CD4-positive, alpha-beta T cell treated with Interleukin-6 for 4 hours (primary cell): ENCODE measurements at regions not wholly inside any gene's neighbourhood (a gene's known extent, or its start where the extent isn't known, plus 50 kb on each side); places are given as distances from the start of the nearest gene placed in this dataset.
A peak's percentile ranks its signal among the peaks of the same experiment; 100 is the strongest.
"Not testable (repeated sequence)": the region's sequence is repeated elsewhere in the genome, so short reads cannot be mapped to it uniquely, and the experiment has no call there.

Source experiments
- DNase-seq: peaks from one replicate; pipeline ENCODE4 v3.0.0-alpha.2; 2020; ENCODE audit warnings: mixed read lengths

DNA sequence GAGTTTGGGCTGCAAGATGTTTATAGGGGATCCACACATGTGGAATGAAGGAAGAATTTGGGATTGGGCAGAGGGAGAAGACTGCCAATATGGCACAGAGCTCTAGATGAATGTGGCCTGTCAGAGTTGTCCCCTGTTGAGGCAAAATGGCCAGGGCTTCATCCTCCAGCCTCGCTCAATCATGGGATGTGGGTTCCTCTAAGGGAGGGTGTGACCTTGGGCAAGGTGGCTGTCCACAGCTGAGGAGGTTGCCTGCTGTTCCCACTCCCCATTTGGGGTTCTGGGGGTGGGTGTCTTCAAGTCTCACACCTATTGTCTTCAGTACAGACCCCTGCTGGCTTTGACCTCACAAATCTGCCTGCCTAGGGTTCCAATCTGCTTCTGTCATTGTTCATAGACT lies 121.6 kb upstream of the FAM204A start:
- DNase-seq: no peak

DNA sequence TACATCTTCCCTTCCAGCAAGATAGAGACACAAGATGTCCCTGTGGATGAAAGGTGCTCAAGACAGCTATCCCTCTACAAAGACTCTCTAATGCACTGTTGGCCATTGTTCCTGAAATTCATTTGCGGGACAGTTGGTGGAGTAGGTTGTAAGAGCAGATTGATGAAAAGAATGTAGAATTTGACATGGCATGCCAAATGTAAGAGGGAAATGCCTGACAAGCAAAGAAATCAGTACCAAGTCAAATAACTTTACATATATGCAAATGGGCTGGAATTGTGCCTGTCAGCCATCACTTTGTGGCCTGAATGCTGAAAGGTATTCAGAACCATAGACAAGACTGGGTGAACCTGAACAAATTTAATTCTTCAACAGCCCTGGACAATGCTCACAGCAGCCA lies 120.3 kb upstream of the FAM204A start:
- DNase-seq: no peak

- peak; percentile 51 for DNase-seq
These were observed 117.6 kb upstream of the FAM204A start for GRCh38 chr10:118459642-118460193.

- DNase-seq: no peak
These were observed 117.0 kb upstream of the FAM204A start for GRCh38 chr10:118458957-118459641.

DNA sequence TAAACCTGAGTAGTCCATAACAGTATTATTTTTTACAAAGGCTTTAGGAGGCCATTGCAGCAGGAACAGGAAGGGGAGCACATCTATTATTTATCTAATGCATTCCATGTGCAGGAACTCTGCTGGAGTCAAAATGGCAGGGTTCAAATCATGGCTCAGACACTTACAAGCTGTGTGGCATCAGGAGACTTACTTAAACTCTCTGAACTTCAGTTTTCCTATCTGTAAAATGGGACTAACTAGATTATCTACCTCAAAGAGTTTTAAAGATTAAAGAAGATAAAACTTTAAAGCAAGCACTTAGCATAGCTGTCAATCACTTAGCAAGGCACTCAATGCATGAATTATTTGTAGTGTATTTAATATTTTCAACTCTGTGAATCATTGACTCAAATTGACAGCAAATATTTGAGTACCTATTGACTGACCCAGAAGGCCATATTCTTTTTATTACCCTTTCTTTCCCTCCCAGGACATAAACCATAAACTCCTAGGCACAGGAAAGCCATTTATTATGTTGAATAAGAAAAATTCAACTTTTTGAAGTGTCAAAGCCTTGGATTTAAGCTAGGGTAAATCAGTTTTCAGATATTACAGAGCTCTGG lies 115.8 kb upstream of the FAM204A start:
- no peak for DNase-seq

DNA sequence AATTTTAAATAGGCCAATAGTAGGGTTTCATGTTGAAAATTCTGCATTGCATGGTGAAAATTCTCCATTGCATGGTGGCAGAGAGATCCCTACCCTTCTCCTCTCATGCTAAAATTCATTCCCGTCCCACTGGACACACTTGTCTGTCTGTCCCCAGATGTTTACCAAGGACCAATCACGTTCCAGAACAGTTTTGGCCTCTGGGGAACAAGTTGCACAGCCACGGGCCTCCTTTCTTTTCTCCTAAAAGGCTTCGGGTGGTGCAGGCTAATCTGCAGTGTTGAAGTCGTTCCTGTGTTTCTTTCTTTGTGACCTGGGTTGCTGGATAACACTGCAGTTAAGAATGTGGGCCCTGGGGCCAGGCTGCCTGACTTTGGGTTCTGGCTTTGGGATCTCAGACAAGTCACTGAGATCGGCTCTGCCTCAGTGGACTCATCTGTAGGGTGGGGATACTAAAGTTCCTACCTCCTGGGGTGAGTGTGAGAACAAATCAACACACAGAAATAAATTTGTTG lies 113.1 kb upstream of the FAM204A start:
- no peak for DNase-seq

DNA sequence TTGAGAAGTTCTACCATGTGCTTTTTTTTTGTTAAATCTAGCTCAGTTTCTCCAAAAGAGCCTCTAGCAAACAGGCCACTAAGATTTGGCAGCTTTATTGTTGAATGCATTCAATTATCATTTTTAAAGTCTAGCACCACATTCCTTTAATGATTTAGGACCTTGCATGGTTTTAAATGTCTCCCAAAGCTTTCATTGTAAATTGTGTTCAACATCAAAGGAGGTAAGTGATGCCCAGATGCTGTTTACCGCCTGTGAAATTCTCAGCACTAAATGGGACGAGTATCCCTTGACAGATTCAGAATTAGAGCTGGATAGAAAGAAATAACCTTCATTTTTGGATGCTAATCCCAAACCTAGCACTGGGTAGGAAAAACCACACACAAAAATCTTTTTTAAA lies 112.1 kb upstream of the FAM204A start:
- no peak for DNase-seq

- no peak for DNase-seq
These were observed 110.0 kb upstream of the FAM204A start for GRCh38 chr10:118452098-118452497.

- no peak for DNase-seq
These were observed 107.4 kb upstream of the FAM204A start for GRCh38 chr10:118449521-118449920.

DNA sequence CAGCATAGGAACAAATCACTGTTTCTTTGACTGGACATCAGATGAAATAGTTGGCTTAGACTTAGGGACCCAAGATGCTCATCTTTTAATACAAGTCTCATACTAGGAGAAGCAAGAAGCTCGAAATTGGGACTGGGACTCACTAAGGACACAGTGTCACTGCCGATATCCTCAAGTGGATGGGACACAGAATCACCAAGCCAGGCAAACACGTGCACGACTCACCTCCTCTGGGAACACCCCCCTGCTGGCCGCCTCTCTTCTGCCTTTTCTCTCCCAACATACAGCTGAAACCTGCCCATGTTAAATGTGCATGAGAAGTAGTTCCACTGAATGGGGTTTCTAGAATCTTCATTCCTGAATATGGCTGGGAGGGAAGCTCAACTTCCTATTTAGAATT lies 106.6 kb upstream of the FAM204A start:
- DNase-seq: no peak

DNA sequence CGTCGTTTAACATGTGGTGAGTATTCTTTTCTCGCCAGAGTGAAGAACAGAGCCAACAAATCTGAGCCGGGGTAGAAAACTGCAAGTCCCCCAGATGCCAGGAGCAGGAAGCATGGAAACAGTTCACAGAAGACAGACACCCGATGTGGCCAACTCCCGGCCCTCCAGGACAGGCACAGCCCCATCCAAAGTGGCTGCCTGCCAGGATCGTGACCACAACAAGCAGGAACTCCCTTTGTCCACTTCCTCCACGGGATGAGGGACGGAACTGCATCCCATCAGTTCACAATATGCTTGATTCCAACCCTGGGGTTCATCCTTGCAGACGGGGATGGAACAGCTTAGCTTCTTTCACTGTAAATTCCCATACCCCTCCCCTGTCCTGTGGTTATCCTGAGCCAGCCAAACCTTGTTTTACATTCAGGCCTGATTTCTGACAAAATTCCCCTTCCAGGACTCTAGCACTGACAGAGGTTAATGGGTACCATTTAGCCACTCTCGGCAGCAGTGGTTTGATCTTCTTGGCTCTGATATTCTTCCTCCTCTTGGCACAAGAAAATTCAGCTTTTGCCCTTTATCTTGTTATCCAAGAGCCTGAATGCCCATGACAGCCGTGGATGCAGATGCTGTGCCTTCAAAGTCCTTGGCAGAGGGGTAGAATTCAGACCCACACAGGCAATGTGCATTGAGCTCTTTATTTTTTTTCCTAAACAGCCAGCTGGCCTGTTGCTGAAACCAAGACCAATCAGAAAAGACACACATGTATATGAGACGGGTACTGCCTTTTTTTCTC lies 105.5 kb upstream of the FAM204A start:
- no peak for DNase-seq

DNA sequence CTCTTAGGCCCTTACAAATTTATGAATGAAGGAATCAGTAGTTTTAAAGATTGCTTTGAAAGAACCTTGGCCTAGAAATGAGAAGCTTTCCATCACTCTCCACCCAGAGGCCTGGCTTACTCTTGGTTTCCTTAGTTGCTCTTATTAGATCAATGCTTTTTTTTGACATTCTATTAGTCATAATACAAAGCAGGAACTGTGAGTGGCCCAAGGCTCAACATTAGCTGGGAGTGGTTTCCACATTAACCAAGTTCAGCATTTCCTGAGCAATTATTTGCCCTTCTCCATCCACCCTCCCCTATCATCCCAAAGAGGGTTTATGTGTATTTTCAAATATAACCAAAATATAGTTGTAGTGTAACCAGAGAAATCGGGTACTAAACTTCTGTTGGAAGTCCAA lies 103.4 kb upstream of the FAM204A start:
- no peak for DNase-seq

GRCh38 chr10:118444069-118444468 lies 101.9 kb upstream of the FAM204A start:
- DNase-seq: no peak

- no peak for DNase-seq
These were observed 99.9 kb upstream of the FAM204A start for GRCh38 chr10:118442032-118442431.

GRCh38 chr10:118439824-118440223 lies 97.7 kb upstream of the FAM204A start:
- DNase-seq: no peak

- DNase-seq: no peak
These were observed 94.6 kb upstream of the FAM204A start for GRCh38 chr10:118436742-118437141.

DNA sequence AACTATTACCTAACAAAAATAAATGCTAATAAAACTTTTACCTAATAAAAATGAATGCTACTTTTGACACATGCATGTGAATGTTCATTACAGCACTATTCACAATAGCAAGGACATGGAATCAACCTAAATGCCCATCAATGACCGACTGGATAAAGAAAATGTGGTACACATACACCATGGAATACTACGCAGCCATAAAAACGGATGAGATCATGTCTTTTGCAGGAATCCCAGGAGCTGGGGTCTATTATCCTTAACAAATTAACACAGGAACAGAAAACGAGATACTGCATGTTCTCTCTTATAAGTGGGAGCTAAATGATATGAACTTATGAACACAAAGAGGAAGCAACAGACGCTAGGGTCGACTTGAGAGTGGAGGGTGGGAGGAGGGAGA lies 88.1 kb upstream of the FAM204A start:
- no peak for DNase-seq

- peak; percentile 54 for DNase-seq
These were observed 81.8 kb upstream of the FAM204A start for GRCh38 chr10:118423800-118424442.

DNA sequence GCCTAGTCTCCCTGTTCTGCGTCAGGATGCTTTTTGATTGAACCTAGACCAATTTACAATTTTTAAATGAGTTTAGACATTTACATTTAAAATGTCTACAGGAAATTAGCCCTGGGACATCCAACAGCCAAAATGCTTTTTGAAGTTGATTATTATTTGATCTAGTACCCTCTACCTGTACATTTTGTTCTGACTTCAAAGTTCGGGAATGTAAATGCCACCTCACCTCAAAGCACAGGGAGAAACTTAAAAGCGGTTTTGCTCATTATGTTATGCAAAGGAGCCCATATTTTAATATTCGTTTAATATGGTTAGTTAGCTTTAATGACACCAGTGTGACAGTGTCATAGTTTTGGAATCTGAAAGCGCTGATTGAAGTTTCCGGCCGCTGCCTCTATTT lies 80.1 kb upstream of the FAM204A start:
- no peak for DNase-seq

- DNase-seq: not testable (repeated sequence)
These were observed 77.9 kb upstream of the FAM204A start for GRCh38 chr10:118420049-118420448.

DNA sequence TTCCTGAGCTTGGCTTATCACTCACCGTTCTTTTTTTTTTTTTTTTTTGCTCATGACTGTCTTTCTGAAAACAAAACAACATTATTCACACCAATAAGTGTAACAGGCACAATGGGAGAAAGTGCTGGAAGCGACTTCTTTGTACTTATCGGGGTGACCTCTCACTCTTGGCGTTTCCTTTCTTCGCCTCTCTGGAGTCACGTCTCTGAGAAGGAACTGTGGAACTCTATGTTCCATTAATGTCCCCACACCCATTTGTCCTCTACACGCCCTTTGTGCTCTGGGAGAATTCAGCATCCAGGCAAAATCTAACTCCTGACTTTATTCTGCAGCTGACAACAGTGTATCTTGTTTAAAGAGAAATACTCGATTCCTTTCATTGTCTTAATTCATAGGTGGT lies 70.8 kb upstream of the FAM204A start:
- DNase-seq: no peak

- no peak for DNase-seq
These were observed 70.1 kb upstream of the FAM204A start for GRCh38 chr10:118412132-118412760.

- no peak for DNase-seq
These were observed 67.2 kb upstream of the FAM204A start for GRCh38 chr10:118409295-118409694.
